HepG2 (cell line): ENCODE measurements at regions not wholly inside any gene's neighbourhood (a gene's known extent, or its start where the extent isn't known, plus 50 kb on each side); places are given as distances from the start of the nearest gene placed in this dataset.

Experiments used
- NCOA2 ChIP-seq: sonication (generic); formaldehyde crosslinking; IDR thresholded peaks from 2 replicates; pipeline ENCODE4 v1.8.0; 2022; ENCODE audit warnings: inconsistent platforms
- SRSF9 ChIP-seq: fragments of 200-400 bp; formaldehyde crosslinking; IDR thresholded peaks from 2 replicates; pipeline ENCODE4 v1.6.1; 2018; ENCODE audit warnings: borderline replicate concordance, mild to moderate bottlenecking, low read depth, low read length; ENCODE audit not compliant: insufficient read depth, poor library complexity, severe bottlenecking
- THYN1 ChIP-seq: sonication (generic); formaldehyde crosslinking; IDR thresholded peaks from 2 replicates; pipeline ENCODE4 v1.8.1; 2023; ENCODE audit warnings: low read depth, mild to moderate bottlenecking, moderate library complexity, missing genetic modification reagents, borderline replicate concordance
- YEATS4 ChIP-seq: sonication (generic); formaldehyde crosslinking; IDR thresholded peaks from 2 replicates; pipeline ENCODE4 v1.4.0; 2020; ENCODE audit warnings: missing genetic modification reagents, borderline replicate concordance
- ZNF564 ChIP-seq: sonication (generic); formaldehyde crosslinking; IDR thresholded peaks from 2 replicates; pipeline ENCODE4 v1.8.1; 2023; ENCODE audit warnings: mild to moderate bottlenecking, missing genetic modification reagents
- TF ChIP-seq, protein P1 (sequence below): sonication (generic); formaldehyde crosslinking; IDR thresholded peaks from 2 replicates; pipeline ENCODE4 v1.5.0; 2020; ENCODE audit warnings: mild to moderate bottlenecking, missing genetic modification reagents, borderline replicate concordance
- TF ChIP-seq, protein P2 (sequence below), 2 experiments: sonication (generic) in 1 of 2; formaldehyde crosslinking in 1 of 2; IDR thresholded peaks; 2 replicates each; pipeline versions ENCODE4 v1.4.0 to v1.6.1; 2018 to 2020; ENCODE audit warnings: missing genetic modification reagents in 2 of 2, borderline replicate concordance in 1 of 2, low read depth in 1 of 2, mild to moderate bottlenecking in 1 of 2, missing biosample characterization in 1 of 2
- TF ChIP-seq, protein P3 (sequence below): sonication (generic); formaldehyde crosslinking; IDR thresholded peaks from one replicate; pipeline ENCODE4 v1.5.1; 2020; ENCODE audit warnings: mild to moderate bottlenecking, missing genetic modification reagents; ENCODE audit errors: not compliant biosample characterization

DNA sequence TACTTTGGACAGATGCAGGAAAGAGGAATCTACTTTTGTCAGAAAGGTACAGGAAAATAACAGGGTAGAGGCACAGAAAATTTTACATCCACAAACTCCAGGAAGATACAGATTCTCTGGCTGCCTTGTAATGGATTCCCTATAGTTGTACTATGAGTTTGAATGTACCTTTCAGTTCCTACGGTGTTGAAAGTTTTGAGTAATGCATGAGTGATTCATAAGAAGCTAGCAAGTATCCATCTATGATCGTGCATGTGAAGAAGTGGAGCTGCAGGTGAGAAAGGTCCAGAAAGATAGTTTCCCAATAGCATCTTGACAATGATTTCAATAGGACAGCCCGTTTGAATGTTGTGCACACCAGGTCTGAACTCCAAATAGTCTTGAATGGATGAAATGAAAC, 786.5 kb upstream of the ROBO1 start (continued):
- TF ChIP-seq, protein P1, sequence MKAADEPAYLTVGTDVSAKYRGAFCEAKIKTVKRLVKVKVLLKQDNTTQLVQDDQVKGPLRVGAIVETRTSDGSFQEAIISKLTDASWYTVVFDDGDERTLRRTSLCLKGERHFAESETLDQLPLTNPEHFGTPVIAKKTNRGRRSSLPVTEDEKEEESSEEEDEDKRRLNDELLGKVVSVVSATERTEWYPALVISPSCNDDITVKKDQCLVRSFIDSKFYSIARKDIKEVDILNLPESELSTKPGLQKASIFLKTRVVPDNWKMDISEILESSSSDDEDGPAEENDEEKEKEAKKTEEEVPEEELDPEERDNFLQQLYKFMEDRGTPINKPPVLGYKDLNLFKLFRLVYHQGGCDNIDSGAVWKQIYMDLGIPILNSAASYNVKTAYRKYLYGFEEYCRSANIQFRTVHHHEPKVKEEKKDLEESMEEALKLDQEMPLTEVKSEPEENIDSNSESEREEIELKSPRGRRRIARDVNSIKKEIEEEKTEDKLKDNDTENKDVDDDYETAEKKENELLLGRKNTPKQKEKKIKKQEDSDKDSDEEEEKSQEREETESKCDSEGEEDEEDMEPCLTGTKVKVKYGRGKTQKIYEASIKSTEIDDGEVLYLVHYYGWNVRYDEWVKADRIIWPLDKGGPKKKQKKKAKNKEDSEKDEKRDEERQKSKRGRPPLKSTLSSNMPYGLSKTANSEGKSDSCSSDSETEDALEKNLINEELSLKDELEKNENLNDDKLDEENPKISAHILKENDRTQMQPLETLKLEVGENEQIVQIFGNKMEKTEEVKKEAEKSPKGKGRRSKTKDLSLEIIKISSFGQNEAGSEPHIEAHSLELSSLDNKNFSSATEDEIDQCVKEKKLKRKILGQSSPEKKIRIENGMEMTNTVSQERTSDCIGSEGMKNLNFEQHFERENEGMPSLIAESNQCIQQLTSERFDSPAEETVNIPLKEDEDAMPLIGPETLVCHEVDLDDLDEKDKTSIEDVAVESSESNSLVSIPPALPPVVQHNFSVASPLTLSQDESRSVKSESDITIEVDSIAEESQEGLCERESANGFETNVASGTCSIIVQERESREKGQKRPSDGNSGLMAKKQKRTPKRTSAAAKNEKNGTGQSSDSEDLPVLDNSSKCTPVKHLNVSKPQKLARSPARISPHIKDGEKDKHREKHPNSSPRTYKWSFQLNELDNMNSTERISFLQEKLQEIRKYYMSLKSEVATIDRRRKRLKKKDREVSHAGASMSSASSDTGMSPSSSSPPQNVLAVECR (CRISPR knock-in tag), result no peak
- TF ChIP-seq YEATS4 (CRISPR knock-in tag), result no peak
- no peak for TF ChIP-seq NCOA2 (CRISPR knock-in tag)
- no peak for TF ChIP-seq SRSF9
- TF ChIP-seq ZNF564, result no peak
- no peak for TF ChIP-seq THYN1
- TF ChIP-seq, protein P2, sequence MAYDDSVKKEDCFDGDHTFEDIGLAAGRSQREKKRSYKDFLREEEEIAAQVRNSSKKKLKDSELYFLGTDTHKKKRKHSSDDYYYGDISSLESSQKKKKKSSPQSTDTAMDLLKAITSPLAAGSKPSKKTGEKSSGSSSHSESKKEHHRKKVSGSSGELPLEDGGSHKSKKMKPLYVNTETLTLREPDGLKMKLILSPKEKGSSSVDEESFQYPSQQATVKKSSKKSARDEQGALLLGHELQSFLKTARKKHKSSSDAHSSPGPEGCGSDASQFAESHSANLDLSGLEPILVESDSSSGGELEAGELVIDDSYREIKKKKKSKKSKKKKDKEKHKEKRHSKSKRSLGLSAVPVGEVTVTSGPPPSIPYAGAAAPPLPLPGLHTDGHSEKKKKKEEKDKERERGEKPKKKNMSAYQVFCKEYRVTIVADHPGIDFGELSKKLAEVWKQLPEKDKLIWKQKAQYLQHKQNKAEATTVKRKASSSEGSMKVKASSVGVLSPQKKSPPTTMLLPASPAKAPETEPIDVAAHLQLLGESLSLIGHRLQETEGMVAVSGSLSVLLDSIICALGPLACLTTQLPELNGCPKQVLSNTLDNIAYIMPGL (CRISPR knock-in tag; IDR thresholded peaks at IDR 0.05; ENCODE audit: borderline replicate concordance in 1 of 2, low read depth in 1 of 2), result no peak
- TF ChIP-seq, protein P3, sequence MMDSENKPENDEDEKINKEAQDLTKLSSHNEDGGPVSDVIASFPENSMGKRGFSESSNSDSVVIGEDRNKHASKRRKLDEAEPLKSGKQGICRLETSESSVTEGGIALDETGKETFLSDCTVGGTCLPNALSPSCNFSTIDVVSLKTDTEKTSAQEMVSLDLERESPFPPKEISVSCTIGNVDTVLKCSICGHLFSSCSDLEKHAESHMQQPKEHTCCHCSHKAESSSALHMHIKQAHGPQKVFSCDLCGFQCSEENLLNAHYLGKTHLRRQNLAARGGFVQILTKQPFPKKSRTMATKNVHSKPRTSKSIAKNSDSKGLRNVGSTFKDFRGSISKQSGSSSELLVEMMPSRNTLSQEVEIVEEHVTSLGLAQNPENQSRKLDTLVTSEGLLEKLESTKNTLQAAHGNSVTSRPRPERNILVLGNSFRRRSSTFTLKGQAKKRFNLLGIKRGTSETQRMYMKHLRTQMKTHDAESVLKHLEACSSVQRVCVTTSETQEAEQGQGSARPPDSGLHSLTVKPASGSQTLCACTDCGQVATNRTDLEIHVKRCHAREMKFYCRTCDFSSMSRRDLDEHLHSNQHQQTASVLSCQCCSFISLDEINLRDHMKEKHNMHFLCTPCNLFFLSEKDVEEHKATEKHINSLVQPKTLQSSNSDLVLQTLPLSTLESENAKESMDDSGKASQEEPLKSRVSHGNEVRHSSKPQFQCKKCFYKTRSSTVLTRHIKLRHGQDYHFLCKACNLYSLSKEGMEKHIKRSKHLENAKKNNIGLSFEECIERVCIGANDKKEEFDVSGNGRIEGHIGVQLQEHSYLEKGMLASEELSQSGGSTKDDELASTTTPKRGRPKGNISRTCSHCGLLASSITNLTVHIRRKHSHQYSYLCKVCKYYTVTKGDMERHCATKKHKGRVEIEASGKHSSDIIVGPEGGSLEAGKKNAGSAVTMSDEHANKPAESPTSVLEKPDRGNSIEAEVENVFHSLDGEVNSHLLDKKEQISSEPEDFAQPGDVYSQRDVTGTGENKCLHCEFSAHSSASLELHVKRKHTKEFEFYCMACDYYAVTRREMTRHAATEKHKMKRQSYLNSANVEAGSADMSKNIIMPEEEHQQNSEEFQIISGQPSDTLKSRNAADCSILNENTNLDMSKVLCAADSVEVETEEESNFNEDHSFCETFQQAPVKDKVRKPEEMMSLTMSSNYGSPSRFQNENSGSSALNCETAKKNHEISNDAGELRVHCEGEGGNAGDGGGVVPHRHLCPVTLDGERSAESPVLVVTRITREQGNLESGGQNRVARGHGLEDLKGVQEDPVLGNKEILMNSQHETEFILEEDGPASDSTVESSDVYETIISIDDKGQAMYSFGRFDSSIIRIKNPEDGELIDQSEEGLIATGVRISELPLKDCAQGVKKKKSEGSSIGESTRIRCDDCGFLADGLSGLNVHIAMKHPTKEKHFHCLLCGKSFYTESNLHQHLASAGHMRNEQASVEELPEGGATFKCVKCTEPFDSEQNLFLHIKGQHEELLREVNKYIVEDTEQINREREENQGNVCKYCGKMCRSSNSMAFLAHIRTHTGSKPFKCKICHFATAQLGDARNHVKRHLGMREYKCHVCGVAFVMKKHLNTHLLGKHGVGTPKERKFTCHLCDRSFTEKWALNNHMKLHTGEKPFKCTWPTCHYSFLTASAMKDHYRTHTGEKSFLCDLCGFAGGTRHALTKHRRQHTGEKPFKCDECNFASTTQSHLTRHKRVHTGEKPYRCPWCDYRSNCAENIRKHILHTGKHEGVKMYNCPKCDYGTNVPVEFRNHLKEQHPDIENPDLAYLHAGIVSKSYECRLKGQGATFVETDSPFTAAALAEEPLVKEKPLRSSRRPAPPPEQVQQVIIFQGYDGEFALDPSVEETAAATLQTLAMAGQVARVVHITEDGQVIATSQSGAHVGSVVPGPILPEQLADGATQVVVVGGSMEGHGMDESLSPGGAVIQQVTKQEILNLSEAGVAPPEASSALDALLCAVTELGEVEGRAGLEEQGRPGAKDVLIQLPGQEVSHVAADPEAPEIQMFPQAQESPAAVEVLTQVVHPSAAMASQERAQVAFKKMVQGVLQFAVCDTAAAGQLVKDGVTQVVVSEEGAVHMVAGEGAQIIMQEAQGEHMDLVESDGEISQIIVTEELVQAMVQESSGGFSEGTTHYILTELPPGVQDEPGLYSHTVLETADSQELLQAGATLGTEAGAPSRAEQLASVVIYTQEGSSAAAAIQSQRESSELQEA (CRISPR knock-in tag), result no peak
